ENCODE measurements at regions not wholly inside any gene's neighbourhood (a gene's known extent, or its start where the extent isn't known, plus 50 kb on each side); places are given as distances from the start of the nearest gene placed in this dataset.

DNA sequence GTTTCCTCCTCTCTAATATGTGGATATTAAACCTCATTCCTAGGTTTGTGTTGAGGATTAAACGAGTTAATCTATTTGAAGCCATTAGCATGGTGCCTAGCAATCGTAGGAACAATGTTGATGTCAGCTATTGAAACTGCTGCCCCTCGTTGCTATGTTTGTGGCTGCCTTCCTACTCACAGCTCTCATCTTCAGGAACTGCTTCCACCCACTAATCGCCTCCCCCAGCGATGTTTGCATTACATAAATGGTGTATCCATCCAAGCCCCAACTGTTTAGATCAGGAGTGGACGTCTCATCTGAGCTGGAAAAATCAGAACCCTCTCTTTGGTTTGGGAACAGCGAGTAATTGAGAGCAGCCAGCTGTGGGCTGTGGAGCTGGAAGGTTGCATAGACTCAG lies 416.6 kb downstream of the ARHGEF28 start:
- Histone ChIP-seq H4K91ac (replicated peaks; ENCODE audit: insufficient read length, low read length) (no peak overlapping the region), H3K4me1 (replicated peaks in 1 of 4; ENCODE audit: control insufficient read depth in 3 of 4, insufficient read depth in 4 of 4, low read length in 3 of 4) (peaks cover 0 to 2% (median 2%) of the 10 kb centered on the region in 4 experiments; a peak in 3 of 7 replicates), H3K23ac (ENCODE audit: insufficient read length) (no peak overlapping the region), H2AFZ (ENCODE audit: low read length) (peak overlapping the region; percentile 46), H3K36me3 (ENCODE audit: control insufficient read depth in 2 of 4, insufficient read depth in 4 of 4, low read length in 3 of 4) (no peaks in the 10 kb centered on the region), H4K5ac (ENCODE audit: insufficient read length, low read depth, low read length) (no peak overlapping the region), H3K4me2 (ENCODE audit: insufficient read depth in 1 of 2, low read depth in 2 of 2, low read length in 2 of 2) (no peak overlapping the region), H3K9me3 (ENCODE audit: insufficient read depth in 2 of 2, low read depth in 1 of 2, low read length in 1 of 2) (no peaks in the 10 kb centered on the region; a peak in 1 of 4 replicates), H3K79me1 (ENCODE audit: low read depth, low read length) (no peaks in the 10 kb centered on the region), H3K27ac (ENCODE audit: low read depth, low read length) (no peak overlapping the region), H3K4ac (replicated peaks; ENCODE audit: insufficient read length, low read depth, low read length) (no peak overlapping the region), H3K79me2 (ENCODE audit: control insufficient read depth in 1 of 2, insufficient read depth in 2 of 2, low read length in 2 of 2) (no peaks in the 10 kb centered on the region), H3K18ac (ENCODE audit: extremely low read depth, low read length) (no peak overlapping the region), H2BK20ac (ENCODE audit: low read length) (no peak overlapping the region), H3K9ac (replicated peaks in 1 of 4; ENCODE audit: extremely low read depth in 1 of 4, low read depth in 3 of 4, low read length in 3 of 4) (no peak overlapping the region), H3K27me3 (replicated peaks in 1 of 4; ENCODE audit: control insufficient read depth in 3 of 4, extremely low read depth in 1 of 4, insufficient read depth in 3 of 4, low read length in 3 of 4) (no peaks in the 10 kb centered on the region), H3K23me2 (ENCODE audit: low read depth, low read length) (no peaks in the 10 kb centered on the region), H3K14ac (ENCODE audit: insufficient read length) (no peak overlapping the region), H2BK5ac (ENCODE audit: low read depth, low read length) (no peak overlapping the region), H2BK15ac (ENCODE audit: low read length) (no peak overlapping the region), H3K56ac (replicated peaks; ENCODE audit: insufficient read length, low read depth, low read length) (no peak overlapping the region), H4K20me1 (replicated peaks in 1 of 2; ENCODE audit: control insufficient read depth in 1 of 2, insufficient read depth in 2 of 2, low read length in 2 of 2) (no peaks in the 10 kb centered on the region), H2BK120ac (replicated peaks; ENCODE audit: low read depth, low read length) (no peak overlapping the region), H4K8ac (ENCODE audit: extremely low read depth, insufficient read depth, low read length) (no peak overlapping the region), H2AK5ac (ENCODE audit: low read depth, low read length) (no peak overlapping the region), H3K4me3 (ENCODE audit: extremely low read depth in 1 of 4, insufficient read depth in 2 of 4, low read depth in 3 of 4, low read length in 4 of 4) (no peak overlapping the region), H2BK12ac (ENCODE audit: low read depth, low read length) (no peak overlapping the region)
- ChIA-PET CTCF (ENCODE audit: partially characterized antibody) (interaction anchor here (0.7 to 1.9 kb wide), 6 partner anchors 9 to 607 kb away, joined by 3 to 8 read pairs (median 4); no protein-coding TSS in a partner anchor), POLR2A (ENCODE audit: partially characterized antibody) (no interaction called here)
- TF ChIP-seq CBX5 (IDR thresholded peaks at IDR 0.05; ENCODE audit: low read depth, low read length) (no peak), SP2 (IDR thresholded peaks at IDR 0.05; ENCODE audit: low read length) (no peak), SAP30 (IDR thresholded peaks at IDR 0.05; ENCODE audit: insufficient read depth, insufficient replicate concordance, low read length) (no peak), RAD21 (IDR thresholded peaks at IDR 0.05 in 1 of 2, conservative IDR thresholded peaks at IDR 0.05 in 1 of 2; ENCODE audit: low read depth in 2 of 2, low read length in 2 of 2) (no peak), BCL11A (IDR thresholded peaks at IDR 0.05; ENCODE audit: low read depth in 2 of 2, low read length in 2 of 2) (no peak), SIN3A (conservative IDR thresholded peaks at IDR 0.05 in 1 of 2, IDR thresholded peaks at IDR 0.05 in 1 of 2; ENCODE audit: low read depth in 1 of 2, low read length in 2 of 2) (no peak), SRF (IDR thresholded peaks at IDR 0.05; ENCODE audit: low read depth, low read length) (no peak), RXRA (IDR thresholded peaks at IDR 0.05; ENCODE audit: insufficient read depth, low read depth, low read length) (no peak), RBBP5 (IDR thresholded peaks at IDR 0.05; ENCODE audit: borderline replicate concordance, low read depth, low read length) (no peak), CBX8 (IDR thresholded peaks at IDR 0.05; ENCODE audit: borderline replicate concordance, low read depth, low read length) (no peak)
- WGBS, 2 experiments (ENCODE audit: extremely low coverage in 1 of 2, insufficient coverage in 1 of 2, insufficient read length in 1 of 2, insufficient replicate concordance in 2 of 2, low coverage in 1 of 2, low lambda C conversion rate in 2 of 2, missing lambda C conversion rate in 1 of 2): 94% methylated on average over 7 of the region's 7 CpGs; no CpG with 5 or more reads in 1 of the 2 experiments
- DNase-seq (ENCODE audit: low read depth in 1 of 2, low spot score in 2 of 2): no peak
- no peak for FAIRE-seq
